ENCODE measurements at regions not wholly inside any gene's neighbourhood (a gene's known extent, or its start where the extent isn't known, plus 50 kb on each side); places are given as distances from the start of the nearest gene placed in this dataset.

DNA sequence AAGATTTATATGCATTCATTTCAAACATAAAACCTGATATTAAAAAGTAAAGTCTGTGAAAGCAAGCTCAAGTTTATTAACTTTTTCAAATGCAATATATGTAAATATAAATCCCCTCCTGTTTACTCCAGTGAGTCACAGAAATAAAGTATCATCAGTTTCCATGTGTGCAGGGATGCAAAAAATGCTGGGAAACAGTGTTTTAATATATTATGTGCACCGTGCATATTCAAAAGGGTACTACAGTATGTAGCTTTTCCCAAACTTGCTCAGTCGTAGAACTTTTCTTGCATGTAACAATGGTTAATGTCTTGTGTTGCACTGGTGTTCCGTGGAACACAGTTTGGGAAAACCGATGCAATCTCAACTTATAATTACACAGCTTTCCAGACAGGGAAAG, 60.7 kb downstream of the CCDC185 start:
- 100% methylated on average over 1 of the region's 4 CpGs; no CpG with 5 or more reads in 1 of the 2 experiments for WGBS, 2 experiments (ENCODE audit: extremely low coverage in 2 of 2, insufficient read length in 1 of 2)
- H4K5ac ChIP-seq (ENCODE audit: low read depth, low read length), result no peak overlapping the region
- no peaks in the 10 kb centered on the region for H3K4me1 ChIP-seq (ENCODE audit: control insufficient read depth, insufficient read depth, low read length)
- H3K9ac ChIP-seq (ENCODE audit: low read depth, low read length), result no peak overlapping the region
- ATAC-seq (ENCODE audit: low read depth), result no peak
- H2BK5ac ChIP-seq (ENCODE audit: low read depth, low read length, poor library complexity, severe bottlenecking), result no peak overlapping the region
- H3K27me3 ChIP-seq (ENCODE audit: control insufficient read depth, insufficient read depth, low read length), result peaks cover 12% of the 10 kb centered on the region
- H3K9me1 ChIP-seq (ENCODE audit: insufficient read depth, low read length), result no peaks in the 10 kb centered on the region
- in situ Hi-C loops (cut with MboI; ENCODE audit: low sequenced_read_pairs), result no loop called here
- H2AFZ ChIP-seq (replicated peaks; ENCODE audit: low read length, poor library complexity), result no peak overlapping the region
- no peak overlapping the region for H3K18ac ChIP-seq (ENCODE audit: low read depth, low read length)
- ChIA-PET POLR2A (ENCODE audit: unreplicated experiment) (no interaction called here), CTCF (no interaction called here)
- no peak for DNase-seq
- no TSS peak for BruUV-seq (replicated peaks)
- H3K36me3 ChIP-seq (ENCODE audit: control insufficient read depth, insufficient read depth, low read length), result no peaks in the 10 kb centered on the region
- no peaks in the 10 kb centered on the region for H3K79me1 ChIP-seq (ENCODE audit: low read depth in 1 of 2, low read length in 2 of 2)
- no peak overlapping the region for H3K23ac ChIP-seq (ENCODE audit: low read depth, low read length)
- H4K91ac ChIP-seq (ENCODE audit: insufficient read depth, low read depth, low read length), result no peak overlapping the region
- dilution Hi-C loops (cut with HindIII; ENCODE audit: low sequenced_read_pairs, unreplicated experiment), result no loop called here
- no peaks in the 10 kb centered on the region for H3K9me3 ChIP-seq (ENCODE audit: control insufficient read depth, insufficient read depth, low read length)
- H2AK9ac ChIP-seq (replicated peaks; ENCODE audit: low read depth, low read length, poor library complexity), result no peak overlapping the region
- H2BK15ac ChIP-seq (ENCODE audit: low read depth, low read length), result no peak overlapping the region
- H2BK20ac ChIP-seq (ENCODE audit: low read depth, low read length), result no peak overlapping the region
- H2BK120ac ChIP-seq (ENCODE audit: low read depth, low read length), result no peak overlapping the region
- no peak overlapping the region for H4K8ac ChIP-seq (ENCODE audit: low read depth in 2 of 2, low read length in 2 of 2)
- no peak overlapping the region for H3K56ac ChIP-seq (ENCODE audit: extremely low read depth, insufficient read depth, low read length)
- intact Hi-C loops (cut with micrococcal nuclease), result no loop called here
- no peak overlapping the region for H3K4me2 ChIP-seq (ENCODE audit: low read depth, low read length)
- H2AK5ac ChIP-seq (ENCODE audit: low read depth, low read length), result no peak overlapping the region
- H3K27ac ChIP-seq (ENCODE audit: insufficient read depth, low read length), result no peak overlapping the region
- TF ChIP-seq FOS (IDR thresholded peaks at IDR 0.05; ENCODE audit: low read depth, low read length) (no peak), MAZ (IDR thresholded peaks at IDR 0.05; ENCODE audit: borderline replicate concordance, low read depth, low read length) (no peak), BHLHE40 (IDR thresholded peaks at IDR 0.05; ENCODE audit: low read depth, low read length) (no peak), RFX5 (IDR thresholded peaks at IDR 0.05; ENCODE audit: low read depth, low read length) (no peak), SMC3 (IDR thresholded peaks at IDR 0.05; ENCODE audit: low read depth, low read length) (no peak), CEBPB (IDR thresholded peaks at IDR 0.05; ENCODE audit: low read depth, low read length) (no peak), CHD1 (IDR thresholded peaks at IDR 0.05; ENCODE audit: low read depth, low read length) (no peak), RAD21 (IDR thresholded peaks at IDR 0.05; ENCODE audit: low read length) (no peak), MAFK (IDR thresholded peaks at IDR 0.05; ENCODE audit: low read depth, low read length) (no peak), NFE2L2 (IDR thresholded peaks at IDR 0.05; ENCODE audit: low read depth, low read length) (no peak), RCOR1 (IDR thresholded peaks at IDR 0.05; ENCODE audit: insufficient replicate concordance, low read length) (no peak), MXI1 (IDR thresholded peaks at IDR 0.05; ENCODE audit: borderline replicate concordance, low read depth, low read length) (no peak), USF2 (IDR thresholded peaks at IDR 0.05; ENCODE audit: low read depth, low read length) (no peak), POLR2A (IDR thresholded peaks at IDR 0.05; ENCODE audit: low read depth, low read length) (no peak), ELK1 (IDR thresholded peaks at IDR 0.05; ENCODE audit: borderline replicate concordance, low read depth, low read length) (no peak)
- TF ChIP-seq, protein P1, sequence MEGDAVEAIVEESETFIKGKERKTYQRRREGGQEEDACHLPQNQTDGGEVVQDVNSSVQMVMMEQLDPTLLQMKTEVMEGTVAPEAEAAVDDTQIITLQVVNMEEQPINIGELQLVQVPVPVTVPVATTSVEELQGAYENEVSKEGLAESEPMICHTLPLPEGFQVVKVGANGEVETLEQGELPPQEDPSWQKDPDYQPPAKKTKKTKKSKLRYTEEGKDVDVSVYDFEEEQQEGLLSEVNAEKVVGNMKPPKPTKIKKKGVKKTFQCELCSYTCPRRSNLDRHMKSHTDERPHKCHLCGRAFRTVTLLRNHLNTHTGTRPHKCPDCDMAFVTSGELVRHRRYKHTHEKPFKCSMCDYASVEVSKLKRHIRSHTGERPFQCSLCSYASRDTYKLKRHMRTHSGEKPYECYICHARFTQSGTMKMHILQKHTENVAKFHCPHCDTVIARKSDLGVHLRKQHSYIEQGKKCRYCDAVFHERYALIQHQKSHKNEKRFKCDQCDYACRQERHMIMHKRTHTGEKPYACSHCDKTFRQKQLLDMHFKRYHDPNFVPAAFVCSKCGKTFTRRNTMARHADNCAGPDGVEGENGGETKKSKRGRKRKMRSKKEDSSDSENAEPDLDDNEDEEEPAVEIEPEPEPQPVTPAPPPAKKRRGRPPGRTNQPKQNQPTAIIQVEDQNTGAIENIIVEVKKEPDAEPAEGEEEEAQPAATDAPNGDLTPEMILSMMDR (conservative IDR thresholded peaks at IDR 0.05; ENCODE audit: low read depth, low read length), result no peak
- no peak overlapping the region for H3K4ac ChIP-seq (ENCODE audit: low read depth, low read length)
- H3K4me3 ChIP-seq (ENCODE audit: insufficient read depth, low read depth, low read length), result no peak overlapping the region
- no peaks in the 10 kb centered on the region for H4K20me1 ChIP-seq (ENCODE audit: insufficient read depth, low read length)
- no peak overlapping the region for H3K14ac ChIP-seq (replicated peaks; ENCODE audit: low read depth, low read length)

Data from IMR-90 (cell line).